ENCODE measurements at regions not wholly inside any gene's neighbourhood (a gene's known extent, or its start where the extent isn't known, plus 50 kb on each side); places are given as distances from the start of the nearest gene placed in this dataset.
A peak's percentile ranks its signal among the peaks of the same experiment; 100 is the strongest.

DNA sequence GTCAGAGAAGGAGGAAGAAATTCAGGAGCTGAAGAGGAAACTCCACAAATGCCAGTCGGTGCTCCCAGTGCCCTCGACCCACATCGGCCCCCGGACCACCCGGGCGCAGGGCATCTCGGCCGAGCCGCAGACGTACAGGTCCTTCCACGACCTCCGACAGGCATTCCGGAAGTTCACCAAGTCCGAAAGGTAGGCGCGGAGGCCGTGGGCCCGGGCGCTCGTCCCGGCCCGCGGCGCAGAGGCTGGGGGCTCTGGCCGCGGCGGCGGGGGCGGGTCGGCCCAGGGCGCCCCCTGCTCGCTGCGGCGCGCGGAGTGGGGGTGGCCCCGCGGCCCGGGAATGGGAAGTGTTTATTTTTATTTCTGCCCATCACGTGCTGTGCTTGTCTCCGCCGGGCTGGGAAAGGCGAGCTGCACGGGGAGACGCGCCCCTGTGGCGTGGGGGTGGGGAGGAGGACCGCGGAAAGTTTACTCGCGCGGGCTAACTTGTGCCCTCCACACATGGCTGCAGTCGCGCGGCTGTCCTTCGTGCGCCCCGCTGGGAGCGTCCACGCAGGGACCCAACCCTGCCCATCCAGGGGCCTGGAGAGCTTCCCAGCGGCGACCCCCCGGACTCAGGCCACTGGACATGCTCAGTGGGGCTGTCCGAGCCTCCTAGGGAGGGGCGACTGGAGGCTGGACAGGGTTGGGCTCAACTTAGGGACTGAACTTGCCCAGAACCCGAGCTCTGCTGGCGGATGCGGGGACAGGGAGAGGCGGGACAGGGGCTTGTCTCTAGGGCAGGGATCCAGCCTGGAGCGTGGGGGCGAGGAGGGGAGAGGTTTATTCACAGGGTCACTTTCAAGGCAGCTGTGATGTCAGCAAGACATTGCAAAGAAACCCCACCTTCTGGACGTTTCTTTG lies 82.6 kb upstream of the PRKG1 start:
- H3K4ac ChIP-seq (replicated peaks; ENCODE audit: insufficient read length, low read depth, low read length) = no peak overlapping the region
- no peak overlapping the region for H2BK15ac ChIP-seq (ENCODE audit: low read length)
- no peak overlapping the region for H3K14ac ChIP-seq (ENCODE audit: insufficient read length)
- peak in 1 of 2 experiments; percentile 57 for DNase-seq (ENCODE audit: low read depth in 1 of 2, low spot score in 2 of 2)
- no peak overlapping the region for H3K18ac ChIP-seq (ENCODE audit: extremely low read depth, low read length)
- no peak overlapping the region for H3K27ac ChIP-seq (ENCODE audit: low read depth, low read length)
- no peaks in the 10 kb centered on the region for H3K79me1 ChIP-seq (ENCODE audit: low read depth, low read length)
- ChIA-PET CTCF (ENCODE audit: partially characterized antibody) (interaction anchor here (0.6 to 2.2 kb wide), 10 partner anchors 9 to 1225 kb away, joined by 3 to 9 read pairs (median 3); no protein-coding TSS in a partner anchor), POLR2A (ENCODE audit: partially characterized antibody) (interaction anchor here (1.4 kb wide), 1 partner anchor 203 kb away, joined by 3 read pairs; no protein-coding TSS in a partner anchor)
- no peak overlapping the region for H2BK5ac ChIP-seq (ENCODE audit: low read depth, low read length)
- H3K4me1 ChIP-seq (replicated peaks in 1 of 4; ENCODE audit: control insufficient read depth in 3 of 4, insufficient read depth in 4 of 4, low read length in 3 of 4) = peaks cover 0 to 2% (median 1%) of the 10 kb centered on the region in 4 experiments; a peak in 2 of 7 replicates
- H2AFZ ChIP-seq (ENCODE audit: low read length) = 0 out of 2 replicates have a peak overlapping the region, but pooled peaks have one; percentile 94
- H4K5ac ChIP-seq (ENCODE audit: insufficient read length, low read depth, low read length) = no peak overlapping the region
- TF ChIP-seq GABPA (IDR thresholded peaks at IDR 0.05; ENCODE audit: borderline replicate concordance, insufficient read depth, low read length) (no peak), KDM4A (IDR thresholded peaks at IDR 0.05; ENCODE audit: low read depth, low read length, severe bottlenecking) (peak; percentile 59), HDAC2 (IDR thresholded peaks at IDR 0.05; ENCODE audit: borderline replicate concordance in 1 of 2, low read depth in 2 of 2, low read length in 2 of 2) (0 out of 4 replicates have a peak, but pooled peaks of 1 of the 2 experiments have one; percentile 2), EZH2 (IDR thresholded peaks at IDR 0.05; ENCODE audit: low read depth, low read length, severe bottlenecking) (peak; percentile 63), BACH1 (IDR thresholded peaks at IDR 0.05; ENCODE audit: low read length) (no peak), CTBP2 (IDR thresholded peaks at IDR 0.05; ENCODE audit: borderline replicate concordance, insufficient read depth, insufficient read length, low read length) (no peak), RAD21 (IDR thresholded peaks at IDR 0.05 in 1 of 2, conservative IDR thresholded peaks at IDR 0.05 in 1 of 2; ENCODE audit: low read depth in 2 of 2, low read length in 2 of 2) (no peak), FOSL1 (IDR thresholded peaks at IDR 0.05; ENCODE audit: insufficient read depth, low read depth, low read length) (no peak)
- H3K23me2 ChIP-seq (ENCODE audit: low read depth, low read length) = peaks cover 12% of the 10 kb centered on the region
- no peaks in the 10 kb centered on the region for H3K79me2 ChIP-seq (ENCODE audit: control insufficient read depth in 1 of 2, insufficient read depth in 2 of 2, low read length in 2 of 2)
- no peaks in the 10 kb centered on the region for H3K36me3 ChIP-seq (ENCODE audit: control insufficient read depth in 2 of 4, insufficient read depth in 4 of 4, low read length in 3 of 4)
- H3K56ac ChIP-seq (replicated peaks; ENCODE audit: insufficient read length, low read depth, low read length) = no peak overlapping the region
- H3K23ac ChIP-seq (ENCODE audit: insufficient read length) = no peak overlapping the region
- peaks cover 0 to 2% of the 10 kb centered on the region in 2 experiments for H4K20me1 ChIP-seq (replicated peaks in 1 of 2; ENCODE audit: control insufficient read depth in 1 of 2, insufficient read depth in 2 of 2, low read length in 2 of 2)
- peaks cover 10 to 39% (median 32%) of the 10 kb centered on the region in 4 experiments for H3K27me3 ChIP-seq (replicated peaks in 1 of 4; ENCODE audit: control insufficient read depth in 3 of 4, extremely low read depth in 1 of 4, insufficient read depth in 3 of 4, low read length in 3 of 4)
- H2BK20ac ChIP-seq (ENCODE audit: low read length) = no peak overlapping the region
- H4K91ac ChIP-seq (replicated peaks; ENCODE audit: insufficient read length, low read length) = no peak overlapping the region
- peak overlapping the region; percentile 98 to 99 for H3K4me2 ChIP-seq (ENCODE audit: insufficient read depth in 1 of 2, low read depth in 2 of 2, low read length in 2 of 2)
- H2AK5ac ChIP-seq (ENCODE audit: low read depth, low read length) = no peak overlapping the region
- H3K9me3 ChIP-seq (ENCODE audit: insufficient read depth in 2 of 2, low read depth in 1 of 2, low read length in 1 of 2) = no peaks in the 10 kb centered on the region
- H4K8ac ChIP-seq (ENCODE audit: extremely low read depth, insufficient read depth, low read length) = no peak overlapping the region
- peak overlapping the region in 1 of 4 experiments; percentile 9; a peak in 1 of 7 replicates for H3K9ac ChIP-seq (replicated peaks in 1 of 4; ENCODE audit: extremely low read depth in 1 of 4, low read depth in 3 of 4, low read length in 3 of 4)
- H2BK120ac ChIP-seq (replicated peaks; ENCODE audit: low read depth, low read length) = no peak overlapping the region
- no peak for FAIRE-seq
- H2BK12ac ChIP-seq (ENCODE audit: low read depth, low read length) = no peak overlapping the region
- H3K4me3 ChIP-seq (ENCODE audit: extremely low read depth in 1 of 4, insufficient read depth in 2 of 4, low read depth in 3 of 4, low read length in 4 of 4) = peak overlapping the region; percentile 64 to 75 (median 68)
- WGBS, 2 experiments (ENCODE audit: extremely low coverage in 1 of 2, insufficient coverage in 1 of 2, insufficient read length in 1 of 2, insufficient replicate concordance in 2 of 2, low coverage in 1 of 2, low lambda C conversion rate in 2 of 2, missing lambda C conversion rate in 1 of 2) = 2% methylated on average over 57 of the region's 72 CpGs; no CpG with 5 or more reads in 1 of the 2 experiments

Measured in H1 (cell line).